Neural cell (in vitro differentiated cells): ENCODE measurements at regions not wholly inside any gene's neighbourhood (a gene's known extent, or its start where the extent isn't known, plus 50 kb on each side); places are given as distances from the start of the nearest gene placed in this dataset.

Experiments used
- POLR2AphosphoS5 ChIP-seq: IDR thresholded peaks from 2 replicates; pipeline ENCODE4 v1.6.1; 2012
- TF ChIP-seq, protein P1 (sequence below): fragments of 450-650 bp; IDR thresholded peaks from 2 replicates; pipeline ENCODE4 v1.5.1; 2014; ENCODE audit warnings: antibody characterized with exemption, mild to moderate bottlenecking, moderate library complexity; ENCODE audit not compliant: poor library complexity, severe bottlenecking

DNA sequence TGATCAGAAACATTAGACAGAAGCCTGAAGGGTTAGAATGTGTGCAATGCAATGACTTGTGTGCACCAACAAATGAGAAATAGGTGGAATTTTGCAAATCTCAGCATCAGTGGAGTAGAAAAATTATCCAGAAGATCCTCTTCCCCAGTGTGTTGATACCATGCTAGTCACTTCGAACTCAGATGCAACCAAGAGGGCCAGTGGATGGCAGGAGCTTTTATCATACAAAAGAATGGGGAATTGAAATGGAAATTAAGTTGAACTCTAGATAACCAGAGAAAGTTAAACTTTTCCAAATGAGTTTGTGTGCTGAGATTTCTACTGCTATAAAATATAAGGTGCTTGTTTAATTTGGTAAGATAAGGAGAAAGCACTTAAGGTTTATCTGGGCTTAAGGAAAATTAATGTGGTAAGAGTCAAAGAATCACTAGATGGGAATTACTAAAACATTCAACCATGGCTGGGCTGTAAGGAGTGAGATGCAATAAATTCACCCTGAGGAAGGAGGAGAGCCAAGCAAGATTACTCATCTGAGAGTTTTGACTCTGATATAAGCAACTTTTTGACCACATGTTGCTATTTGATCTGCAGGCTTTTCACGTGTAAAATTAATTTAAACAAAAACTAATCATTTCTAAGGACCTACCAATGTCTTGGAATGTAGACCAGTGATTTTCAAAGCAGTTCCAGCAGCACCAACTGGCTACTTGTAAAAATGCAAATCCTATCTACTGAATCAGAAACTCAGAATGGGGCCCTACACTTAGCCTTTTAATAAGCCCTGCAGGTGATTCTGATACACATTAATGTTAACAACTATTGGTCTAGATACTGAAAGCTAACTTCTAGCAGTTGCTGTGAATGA, 113.2 kb downstream of the CDC14C start:
- TF ChIP-seq, protein P1, sequence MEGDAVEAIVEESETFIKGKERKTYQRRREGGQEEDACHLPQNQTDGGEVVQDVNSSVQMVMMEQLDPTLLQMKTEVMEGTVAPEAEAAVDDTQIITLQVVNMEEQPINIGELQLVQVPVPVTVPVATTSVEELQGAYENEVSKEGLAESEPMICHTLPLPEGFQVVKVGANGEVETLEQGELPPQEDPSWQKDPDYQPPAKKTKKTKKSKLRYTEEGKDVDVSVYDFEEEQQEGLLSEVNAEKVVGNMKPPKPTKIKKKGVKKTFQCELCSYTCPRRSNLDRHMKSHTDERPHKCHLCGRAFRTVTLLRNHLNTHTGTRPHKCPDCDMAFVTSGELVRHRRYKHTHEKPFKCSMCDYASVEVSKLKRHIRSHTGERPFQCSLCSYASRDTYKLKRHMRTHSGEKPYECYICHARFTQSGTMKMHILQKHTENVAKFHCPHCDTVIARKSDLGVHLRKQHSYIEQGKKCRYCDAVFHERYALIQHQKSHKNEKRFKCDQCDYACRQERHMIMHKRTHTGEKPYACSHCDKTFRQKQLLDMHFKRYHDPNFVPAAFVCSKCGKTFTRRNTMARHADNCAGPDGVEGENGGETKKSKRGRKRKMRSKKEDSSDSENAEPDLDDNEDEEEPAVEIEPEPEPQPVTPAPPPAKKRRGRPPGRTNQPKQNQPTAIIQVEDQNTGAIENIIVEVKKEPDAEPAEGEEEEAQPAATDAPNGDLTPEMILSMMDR, result no peak
- TF ChIP-seq POLR2AphosphoS5, result no peak
